GM12872 (cell line): ENCODE measurements at regions not wholly inside any gene's neighbourhood (a gene's known extent, or its start where the extent isn't known, plus 50 kb on each side); places are given as distances from the start of the nearest gene placed in this dataset.

Experiments used
- TF ChIP-seq, protein P1 (sequence below): IDR thresholded peaks from 3 replicates; pipeline ENCODE4 v1.5.1; 2011; ENCODE audit warnings: low read depth, mild to moderate bottlenecking, low read length, moderate library complexity; ENCODE audit not compliant: insufficient read depth

DNA sequence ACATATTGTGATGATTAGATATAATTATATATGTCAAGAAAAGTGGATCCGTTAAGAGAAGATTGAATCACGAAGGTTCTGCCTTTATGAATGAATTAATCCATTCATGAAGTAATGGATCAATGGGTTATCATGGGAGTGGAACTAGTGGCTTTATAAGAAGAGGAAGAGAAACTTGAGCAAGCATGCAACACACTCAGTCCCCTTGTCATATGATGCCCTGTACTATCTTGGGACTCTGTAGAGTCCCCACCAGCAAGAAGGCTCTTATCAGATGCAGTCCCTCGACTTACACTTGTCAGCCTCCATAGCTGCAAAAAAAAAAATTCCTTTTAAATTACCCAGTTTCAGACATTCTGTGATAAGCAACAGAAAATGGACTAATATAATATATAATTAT, 301.9 kb downstream of the RAP2B start:
- TF ChIP-seq, protein P1, sequence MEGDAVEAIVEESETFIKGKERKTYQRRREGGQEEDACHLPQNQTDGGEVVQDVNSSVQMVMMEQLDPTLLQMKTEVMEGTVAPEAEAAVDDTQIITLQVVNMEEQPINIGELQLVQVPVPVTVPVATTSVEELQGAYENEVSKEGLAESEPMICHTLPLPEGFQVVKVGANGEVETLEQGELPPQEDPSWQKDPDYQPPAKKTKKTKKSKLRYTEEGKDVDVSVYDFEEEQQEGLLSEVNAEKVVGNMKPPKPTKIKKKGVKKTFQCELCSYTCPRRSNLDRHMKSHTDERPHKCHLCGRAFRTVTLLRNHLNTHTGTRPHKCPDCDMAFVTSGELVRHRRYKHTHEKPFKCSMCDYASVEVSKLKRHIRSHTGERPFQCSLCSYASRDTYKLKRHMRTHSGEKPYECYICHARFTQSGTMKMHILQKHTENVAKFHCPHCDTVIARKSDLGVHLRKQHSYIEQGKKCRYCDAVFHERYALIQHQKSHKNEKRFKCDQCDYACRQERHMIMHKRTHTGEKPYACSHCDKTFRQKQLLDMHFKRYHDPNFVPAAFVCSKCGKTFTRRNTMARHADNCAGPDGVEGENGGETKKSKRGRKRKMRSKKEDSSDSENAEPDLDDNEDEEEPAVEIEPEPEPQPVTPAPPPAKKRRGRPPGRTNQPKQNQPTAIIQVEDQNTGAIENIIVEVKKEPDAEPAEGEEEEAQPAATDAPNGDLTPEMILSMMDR = no peak

DNA sequence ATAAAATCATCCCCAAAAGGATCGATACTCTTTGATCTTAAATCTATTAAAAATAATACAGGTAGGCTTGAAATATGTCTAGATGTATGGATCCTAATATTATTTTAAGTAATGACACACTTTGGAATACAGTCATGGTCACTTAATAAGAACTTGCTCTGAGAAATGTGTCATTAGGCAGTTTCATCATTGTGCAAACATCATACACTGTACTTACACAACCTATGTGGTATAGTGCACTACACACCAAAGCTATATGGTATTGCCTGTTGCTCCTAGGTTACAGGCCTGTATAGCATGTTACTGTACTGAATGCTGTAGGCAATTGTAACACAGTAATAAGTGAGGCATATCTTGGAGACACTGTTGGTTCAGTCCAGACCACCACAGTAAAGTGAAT, 307.1 kb downstream of the RAP2B start:
- TF ChIP-seq, protein P1 = no peak

DNA sequence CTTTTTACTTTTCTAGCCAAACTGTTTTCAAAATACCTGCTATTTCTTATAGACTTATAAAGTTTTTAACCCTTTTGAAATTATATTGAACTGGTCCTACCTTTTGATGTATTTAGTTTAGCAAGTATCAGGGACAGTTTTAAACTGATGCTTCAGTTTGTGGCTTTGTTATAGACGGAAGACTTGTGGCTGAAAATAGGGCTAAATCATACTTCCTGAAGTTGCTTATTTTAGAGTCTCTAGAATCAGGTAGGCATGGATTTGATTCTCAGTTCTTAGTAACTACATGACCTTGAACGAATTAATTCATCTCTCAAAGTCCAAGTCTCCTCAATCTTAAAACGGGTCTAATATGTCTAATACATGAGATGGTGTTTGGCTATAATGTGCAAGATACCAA, 322.8 kb downstream of the RAP2B start:
- TF ChIP-seq, protein P1 = no peak

GRCh38 chr3:153495422-153495821, 333.4 kb downstream of the RAP2B start:
- TF ChIP-seq, protein P1 = no peak

DNA sequence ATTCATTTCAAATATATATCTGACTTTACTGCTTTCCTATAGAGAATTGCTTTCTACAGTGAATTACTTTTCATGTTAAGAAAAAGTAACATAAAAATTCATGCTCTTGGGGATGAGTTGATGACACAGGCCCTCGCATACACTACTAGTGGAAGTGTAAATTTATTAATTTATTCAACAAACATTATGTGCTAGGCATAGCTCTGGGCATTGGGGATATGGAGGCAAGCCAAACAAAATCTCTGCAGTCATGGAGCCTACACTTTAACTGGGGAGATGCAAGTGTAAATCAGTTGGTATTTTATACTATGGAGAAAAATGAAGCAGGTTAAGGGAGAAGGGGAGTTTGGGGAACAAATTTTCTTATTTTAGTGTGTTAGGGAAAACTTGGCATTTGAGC, 340.7 kb downstream of the RAP2B start:
- TF ChIP-seq, protein P1 = no peak

DNA sequence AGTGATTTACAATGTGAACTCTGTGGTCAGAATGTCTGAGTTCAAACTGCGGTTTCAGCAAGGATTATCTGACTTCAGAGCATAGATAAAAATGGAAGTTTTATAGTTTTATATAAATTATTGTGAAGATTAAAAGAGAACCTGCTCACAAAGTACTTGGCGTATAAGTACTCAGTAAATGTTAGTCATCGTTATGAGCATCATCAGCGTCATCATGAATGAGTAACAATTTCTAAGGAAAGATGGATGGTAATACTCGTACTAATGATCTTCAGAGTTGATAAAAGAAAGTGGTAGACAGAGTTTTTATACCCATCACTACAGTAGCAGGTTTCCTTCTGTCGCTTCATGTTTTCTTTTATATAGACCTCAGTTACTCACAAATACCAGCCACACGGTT, 341.8 kb downstream of the RAP2B start:
- TF ChIP-seq, protein P1 = no peak

- TF ChIP-seq, protein P1 = peak; percentile 31; the same call in 1 of the 3 replicates
Observed at GRCh38 chr3:153513236-153513635, 351.2 kb downstream of the RAP2B start.

DNA sequence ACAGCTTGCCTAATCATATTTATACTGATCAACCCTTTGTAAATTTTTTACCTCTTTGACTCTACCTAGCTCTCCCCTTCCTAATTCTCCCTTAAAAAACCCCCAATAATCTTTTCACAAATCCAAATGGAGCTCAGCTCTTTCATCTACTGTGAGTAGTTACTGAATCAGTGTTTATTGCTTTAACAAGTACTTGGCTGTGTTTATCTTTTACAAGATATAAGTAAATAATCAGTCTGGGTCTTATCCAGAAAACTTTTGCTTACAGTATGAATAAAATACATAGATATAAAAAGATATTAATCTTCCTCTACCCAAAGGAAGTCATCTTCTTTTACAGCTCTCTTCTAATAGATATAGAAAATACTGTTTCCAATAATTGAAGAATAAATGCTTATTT, 366.4 kb downstream of the RAP2B start:
- TF ChIP-seq, protein P1 = no peak
